ENCODE measurements at regions not wholly inside any gene's neighbourhood (a gene's known extent, or its start where the extent isn't known, plus 50 kb on each side); places are given as distances from the start of the nearest gene placed in this dataset.

GRCh38 chr7:21281193-21281592 is 146.7 kb upstream of the SP4 start:
- Histone ChIP-seq H3K79me2 (ENCODE audit: insufficient read depth, low read length) (no peaks in the 10 kb centered on the region), H3K36me3 (ENCODE audit: control insufficient read depth in 1 of 2, insufficient read depth in 2 of 2, low read length in 2 of 2) (no peaks in the 10 kb centered on the region), H3K4me2 (ENCODE audit: low read length) (no peak overlapping the region), H4K20me1 (ENCODE audit: insufficient read depth) (no peaks in the 10 kb centered on the region), H3K9ac (ENCODE audit: low read length) (no peak overlapping the region), H3K27me3 (ENCODE audit: insufficient read depth, low read length) (no peaks in the 10 kb centered on the region), H3K27ac (ENCODE audit: low read depth, low read length) (no peak overlapping the region), H3K9me3 (ENCODE audit: control insufficient read depth in 1 of 2, insufficient read depth in 1 of 2, low read depth in 1 of 2, low read length in 2 of 2) (no peaks in the 10 kb centered on the region), H3K4me1 (ENCODE audit: control insufficient read depth in 1 of 2, insufficient read depth in 2 of 2, low read length in 2 of 2) (no peaks in the 10 kb centered on the region), H3K4me3 (replicated peaks in 1 of 2; ENCODE audit: low read depth in 1 of 2, low read length in 2 of 2) (no peak overlapping the region), H2AFZ (ENCODE audit: low read depth, low read length, poor library complexity, severe bottlenecking) (no peak overlapping the region), H3K9me2 (ENCODE audit: insufficient read depth) (no peaks in the 10 kb centered on the region)
- DNase-seq (ENCODE audit: low read depth, low spot score), result no peak
- ATAC-seq, result no peak
- CTCF ChIA-PET, result no interaction called here
- POLR2A ChIA-PET, result no interaction called here
- BruUV-seq (replicated peaks), result no TSS peak
- intact Hi-C loops (cut with micrococcal nuclease), result no loop called here
- no peak for TF ChIP-seq REST (IDR thresholded peaks at IDR 0.05; ENCODE audit: low read depth)
- TF ChIP-seq ZNF274 (IDR thresholded peaks at IDR 0.05; ENCODE audit: low read depth, low read length), result no peak
- no peak for TF ChIP-seq EZH2 (IDR thresholded peaks at IDR 0.05)
- TF ChIP-seq ATF3 (IDR thresholded peaks at IDR 0.05), result no peak
- TF ChIP-seq SRF (IDR thresholded peaks at IDR 0.05; ENCODE audit: low read depth), result no peak
- no peak for TF ChIP-seq ZBTB33 (IDR thresholded peaks at IDR 0.05; ENCODE audit: extremely low read depth, insufficient replicate concordance, low read length)
- no peak for TF ChIP-seq EGR1 (IDR thresholded peaks at IDR 0.05; ENCODE audit: low read depth)
- no peak for TF ChIP-seq YY1 (IDR thresholded peaks at IDR 0.05; ENCODE audit: extremely low read depth, insufficient replicate concordance, low read depth, low read length)
- TF ChIP-seq CTCF (IDR thresholded peaks at IDR 0.05 in 2 of 3, conservative IDR thresholded peaks at IDR 0.05 in 1 of 3; ENCODE audit: borderline replicate concordance in 1 of 3, insufficient read depth in 1 of 3, low read depth in 2 of 3, low read length in 2 of 3), result no peak
- TF ChIP-seq CEBPB (IDR thresholded peaks at IDR 0.05; ENCODE audit: low read depth), result no peak
- TF ChIP-seq SIN3A (IDR thresholded peaks at IDR 0.05; ENCODE audit: low read depth), result no peak
- TF ChIP-seq JUND (IDR thresholded peaks at IDR 0.05), result no peak
- RAD21 ChIA-PET (ENCODE audit: low non-redundant PET in 1 of 2, low total read pairs in 2 of 2, uncharacterized antibody in 2 of 2, unreplicated experiment in 2 of 2), result no interaction called here

Measured in HCT116 (cell line).